ENCODE measurements at regions not wholly inside any gene's neighbourhood (a gene's known extent, or its start where the extent isn't known, plus 50 kb on each side); places are given as distances from the start of the nearest gene placed in this dataset.

GRCh38 chr16:50986453-50986852, 164.6 kb downstream of the SALL1 start:
- Histone ChIP-seq H2AFZ (ENCODE audit: low read length) (no peak overlapping the region), H3K27ac (ENCODE audit: low read length) (no peak overlapping the region), H3F3A (ENCODE audit: insufficient read depth, low read length) (0 out of 2 replicates have a peak, but pooled peaks cover 3% of the 10 kb centered on the region), H4K20me1 (ENCODE audit: insufficient read depth, low read length) (no peaks in the 10 kb centered on the region), H3K36me3 (replicated peaks; ENCODE audit: insufficient read depth, low read length) (no peaks in the 10 kb centered on the region), H3K27me3 (replicated peaks; ENCODE audit: insufficient read depth, low read length) (no peaks in the 10 kb centered on the region), H3K4me1 (ENCODE audit: low read length) (peaks cover 27% of the 10 kb centered on the region), H3K9me3 (replicated peaks; ENCODE audit: insufficient read depth, low read length) (no peaks in the 10 kb centered on the region; the same call in 1 of the 2 replicates), H3K79me2 (ENCODE audit: low read length) (no peaks in the 10 kb centered on the region), H3K9me2 (replicated peaks; ENCODE audit: insufficient read depth, low read length) (no peaks in the 10 kb centered on the region), H3K4me2 (ENCODE audit: low read depth, low read length) (no peak overlapping the region), H3K4me3 (ENCODE audit: low read length) (no peak overlapping the region), H3K9ac (ENCODE audit: low read length) (no peak overlapping the region)
- TF ChIP-seq EZH2 (optimal IDR thresholded peaks at IDR 0.05; ENCODE audit: low read depth, low read length) = no peak
- TF ChIP-seq CTCF (IDR thresholded peaks at IDR 0.05; ENCODE audit: low read length) = no peak
- no peak for TF ChIP-seq EZH2phosphoT487 (IDR thresholded peaks at IDR 0.05; ENCODE audit: low read length)
- DNase-seq = no peak

- Histone ChIP-seq H3K36me3 (replicated peaks; ENCODE audit: insufficient read depth, low read length) (no peaks in the 10 kb centered on the region), H3K4me3 (ENCODE audit: low read length) (no peak overlapping the region), H3K79me2 (ENCODE audit: low read length) (no peaks in the 10 kb centered on the region), H3K4me2 (ENCODE audit: low read depth, low read length) (no peak overlapping the region), H3K9ac (ENCODE audit: low read length) (no peak overlapping the region), H3K9me2 (replicated peaks; ENCODE audit: insufficient read depth, low read length) (no peaks in the 10 kb centered on the region), H3K27me3 (replicated peaks; ENCODE audit: insufficient read depth, low read length) (no peaks in the 10 kb centered on the region), H2AFZ (ENCODE audit: low read length) (no peak overlapping the region), H4K20me1 (ENCODE audit: insufficient read depth, low read length) (no peaks in the 10 kb centered on the region), H3K9me3 (replicated peaks; ENCODE audit: insufficient read depth, low read length) (no peaks in the 10 kb centered on the region; the same call in 1 of the 2 replicates), H3K4me1 (ENCODE audit: low read length) (peaks cover 27% of the 10 kb centered on the region), H3F3A (ENCODE audit: insufficient read depth, low read length) (0 out of 2 replicates have a peak, but pooled peaks cover 3% of the 10 kb centered on the region), H3K27ac (ENCODE audit: low read length) (no peak overlapping the region)
- TF ChIP-seq CTCF (IDR thresholded peaks at IDR 0.05; ENCODE audit: low read length) (no peak), EZH2phosphoT487 (IDR thresholded peaks at IDR 0.05; ENCODE audit: low read length) (no peak), EZH2 (optimal IDR thresholded peaks at IDR 0.05; ENCODE audit: low read depth, low read length) (no peak)
- DNase-seq = no peak
Observed at GRCh38 chr16:50985733-50986132, 165.3 kb downstream of the SALL1 start.

- no peak for DNase-seq
- TF ChIP-seq EZH2phosphoT487 (IDR thresholded peaks at IDR 0.05; ENCODE audit: low read length) = no peak
- no peak for TF ChIP-seq CTCF (IDR thresholded peaks at IDR 0.05; ENCODE audit: low read length)
- peaks cover 24% of the 10 kb centered on the region for H3K4me1 ChIP-seq (ENCODE audit: low read length)
- no peak overlapping the region for H3K27ac ChIP-seq (ENCODE audit: low read length)
- no peak overlapping the region for H3K4me2 ChIP-seq (ENCODE audit: low read depth, low read length)
- H3K9me3 ChIP-seq (replicated peaks; ENCODE audit: insufficient read depth, low read length) = no peaks in the 10 kb centered on the region; the same call in 1 of the 2 replicates
- H4K20me1 ChIP-seq (ENCODE audit: insufficient read depth, low read length) = no peaks in the 10 kb centered on the region
- no peaks in the 10 kb centered on the region for H3K36me3 ChIP-seq (replicated peaks; ENCODE audit: insufficient read depth, low read length)
- no peak overlapping the region for H2AFZ ChIP-seq (ENCODE audit: low read length)
- 0 out of 2 replicates have a peak, but pooled peaks cover 3% of the 10 kb centered on the region for H3F3A ChIP-seq (ENCODE audit: insufficient read depth, low read length)
- H3K9ac ChIP-seq (ENCODE audit: low read length) = no peak overlapping the region
- H3K4me3 ChIP-seq (ENCODE audit: low read length) = no peak overlapping the region
- H3K9me2 ChIP-seq (replicated peaks; ENCODE audit: insufficient read depth, low read length) = no peaks in the 10 kb centered on the region
- H3K27me3 ChIP-seq (replicated peaks; ENCODE audit: insufficient read depth, low read length) = no peaks in the 10 kb centered on the region
- H3K79me2 ChIP-seq (ENCODE audit: low read length) = no peaks in the 10 kb centered on the region
Observed at GRCh38 chr16:50984688-50985087, 166.4 kb downstream of the SALL1 start.

Data from MM.1S (cell line).